ENCODE measurements at regions not wholly inside any gene's neighbourhood (a gene's known extent, or its start where the extent isn't known, plus 50 kb on each side); places are given as distances from the start of the nearest gene placed in this dataset.

DNA sequence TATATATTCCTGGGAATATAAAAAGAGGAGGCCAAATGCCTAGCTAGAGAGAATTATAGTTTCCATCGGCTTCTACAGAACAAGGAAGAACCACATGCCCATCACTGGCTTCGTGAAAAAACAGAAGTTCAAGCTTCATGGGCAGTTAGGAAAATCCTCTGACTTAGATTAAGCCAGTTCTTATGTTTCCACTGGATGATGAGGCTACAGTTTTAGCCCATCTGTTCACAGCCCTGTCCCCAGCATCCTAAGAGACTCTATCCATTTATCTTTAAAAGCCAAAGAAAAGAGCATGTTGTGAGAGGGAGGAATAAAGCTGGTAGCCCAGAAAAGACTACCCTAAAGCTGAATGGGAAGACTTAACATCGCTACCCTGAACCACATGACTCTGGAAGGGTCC lies 285.5 kb upstream of the WWC1 start:
- DNase-seq, result peak; percentile 69 to 94

DNA sequence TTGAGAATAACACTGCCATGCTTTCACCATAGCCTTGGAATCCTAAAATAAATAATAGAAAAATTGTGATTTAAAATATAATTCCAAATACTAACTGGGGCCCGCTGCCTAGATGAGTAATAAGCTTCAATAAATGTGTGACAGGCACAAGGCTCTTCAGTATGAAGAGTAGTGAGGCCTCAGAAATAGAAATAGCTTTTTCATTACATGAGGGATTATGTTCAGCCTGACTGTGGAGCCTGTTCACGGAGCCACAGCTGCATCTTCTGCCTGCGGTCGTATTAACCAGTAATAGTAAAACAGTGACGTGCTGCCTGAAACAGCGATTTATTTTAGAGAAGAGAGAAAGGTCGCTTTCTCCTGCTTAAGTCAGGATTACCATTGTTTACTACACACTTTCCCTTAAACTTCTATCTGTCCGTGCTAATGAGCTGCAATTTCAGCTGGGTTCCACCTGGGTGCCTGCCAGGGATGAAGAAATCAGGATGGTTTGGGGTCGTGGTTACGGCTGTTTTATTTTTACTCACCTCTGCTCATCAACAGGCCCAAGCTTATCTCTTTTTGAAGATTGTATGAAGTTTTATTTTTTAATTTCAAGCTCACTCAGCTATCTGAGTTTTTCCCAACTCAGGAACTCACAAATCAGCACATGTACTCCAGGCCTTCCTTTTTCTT lies 284.9 kb upstream of the WWC1 start:
- peak; percentile 21 to 62 for DNase-seq

DNA sequence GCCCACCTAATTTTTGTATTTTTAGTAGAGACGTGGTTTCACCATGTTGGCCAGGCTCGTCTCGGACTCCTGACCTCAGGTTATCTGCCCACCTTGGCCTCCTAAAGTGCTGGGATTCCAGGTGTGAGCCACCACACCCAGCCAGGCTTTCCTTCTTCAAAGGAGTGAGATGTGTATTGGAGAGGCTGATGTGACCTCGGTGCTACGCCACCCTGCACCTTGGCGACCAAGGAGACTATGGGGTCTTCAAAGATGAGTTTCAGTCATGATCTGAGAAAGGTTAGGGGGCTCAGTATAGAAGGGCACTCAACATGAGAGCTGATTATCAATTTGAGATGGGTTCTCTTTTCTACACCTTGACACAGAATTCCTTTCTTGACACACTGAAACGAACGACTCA lies 284.2 kb upstream of the WWC1 start:
- DNase-seq, result no peak

DNA sequence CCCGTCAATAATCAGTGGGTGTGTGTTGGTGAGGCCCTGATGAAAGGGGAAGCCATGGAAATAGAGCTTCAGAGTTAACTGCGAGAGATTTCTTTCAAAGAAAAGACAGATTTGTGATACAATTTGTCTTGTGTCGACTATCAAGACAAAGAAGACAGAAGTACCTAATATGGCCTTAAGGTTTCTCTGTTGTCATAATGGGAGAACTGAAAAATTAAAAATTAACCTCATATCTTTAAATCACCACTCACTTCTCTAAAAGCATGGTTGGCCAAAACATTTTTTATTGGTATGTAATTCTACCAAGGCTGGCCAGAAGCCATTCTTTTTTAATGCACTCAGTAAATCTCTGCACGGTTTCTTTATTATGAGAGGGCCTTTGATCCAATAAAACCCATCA lies 282.9 kb upstream of the WWC1 start:
- no peak for DNase-seq

DNA sequence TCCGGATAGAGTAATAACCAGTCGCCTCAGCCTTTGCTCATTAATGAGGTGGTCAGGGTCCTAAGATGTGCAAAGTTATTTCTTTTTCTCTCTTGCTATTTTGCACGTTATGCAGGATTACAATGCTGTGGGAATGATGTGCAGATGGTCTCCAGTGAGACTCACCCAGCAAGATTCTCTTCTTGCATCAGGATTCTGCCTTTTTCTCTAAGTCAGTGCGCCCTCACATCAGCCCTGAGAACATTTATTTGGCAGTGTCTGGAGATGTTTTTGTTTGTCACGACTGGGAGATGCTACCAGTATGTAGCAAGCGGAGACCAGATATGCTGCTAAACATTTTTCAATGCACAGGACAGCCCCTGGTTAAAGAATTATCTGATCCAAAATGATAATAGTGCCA lies 280.3 kb upstream of the WWC1 start:
- DNase-seq, result peak in 1 of 2 experiments; percentile 20

DNA sequence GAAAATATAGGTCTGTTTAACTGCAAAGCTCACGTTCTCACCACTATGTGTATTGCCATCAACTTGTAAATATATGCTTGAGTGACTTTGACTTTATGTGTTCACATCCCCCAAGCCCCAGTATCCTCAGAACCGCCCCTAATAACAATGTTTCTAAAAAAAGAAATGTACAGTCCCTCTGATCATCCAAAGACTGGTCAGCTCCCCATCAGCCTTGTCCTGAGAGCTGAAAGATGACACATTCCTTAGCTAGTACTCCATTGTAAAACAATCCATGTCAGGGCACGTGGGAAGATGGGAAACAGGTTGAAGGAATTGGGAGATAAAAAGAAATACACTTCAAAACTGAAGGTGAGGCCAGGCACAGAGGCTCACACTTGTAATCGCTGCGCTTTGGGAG lies 279.4 kb upstream of the WWC1 start:
- DNase-seq, result no peak

DNA sequence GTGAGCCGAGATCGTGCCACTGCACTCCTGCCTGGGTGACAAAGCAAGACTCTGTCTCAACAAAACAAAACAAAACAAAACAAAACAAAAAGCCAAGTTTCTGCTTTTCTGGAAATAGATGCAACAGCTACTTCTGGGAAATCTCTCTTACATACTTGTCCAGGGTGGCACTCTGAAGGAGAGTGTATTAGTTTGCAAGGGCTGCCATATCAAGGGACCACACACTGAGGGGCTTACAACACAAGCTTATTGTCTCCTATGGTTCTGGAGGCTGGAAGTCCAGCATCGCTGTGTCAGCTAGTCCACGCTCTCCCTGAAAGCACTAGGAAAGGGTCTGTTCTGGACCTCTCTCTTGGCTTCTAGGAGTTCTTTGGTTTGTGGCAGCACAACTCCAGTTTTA lies 277.9 kb upstream of the WWC1 start:
- peak in 1 of 2 experiments; percentile 24 for DNase-seq

DNA sequence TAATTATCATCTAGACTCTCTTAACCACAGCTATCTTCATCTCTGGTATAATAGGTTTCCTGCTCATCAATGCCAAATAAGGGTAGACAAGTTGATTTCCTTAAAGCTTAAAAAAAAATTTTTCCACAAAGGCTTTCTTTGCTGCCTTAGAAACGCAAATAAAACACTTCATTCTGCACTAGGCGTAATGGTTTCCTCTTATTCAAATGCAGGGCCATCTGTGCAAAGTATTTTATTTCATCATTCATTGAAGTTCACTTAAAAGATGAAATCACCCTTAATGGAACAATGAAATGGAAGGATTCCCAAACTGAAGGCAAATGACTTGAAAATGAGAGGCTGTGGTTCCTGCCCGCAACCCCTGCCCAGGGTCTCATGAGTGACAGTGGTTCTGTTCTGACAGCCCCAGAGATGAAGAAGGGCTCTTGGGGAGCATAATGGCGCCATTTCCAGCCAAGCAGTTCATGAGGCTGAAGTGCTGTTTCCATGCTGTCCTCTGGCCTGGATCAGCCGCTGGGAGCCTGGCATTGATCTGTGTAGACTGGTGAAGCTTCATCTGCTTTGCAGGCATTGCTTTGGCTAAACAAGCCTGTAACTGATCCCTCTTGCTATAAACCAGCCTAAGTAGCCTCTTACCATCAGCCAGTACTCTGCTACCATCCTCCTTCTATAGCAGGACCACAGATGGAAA lies 276.9 kb upstream of the WWC1 start:
- peak; percentile 88 to 95 for DNase-seq

DNA sequence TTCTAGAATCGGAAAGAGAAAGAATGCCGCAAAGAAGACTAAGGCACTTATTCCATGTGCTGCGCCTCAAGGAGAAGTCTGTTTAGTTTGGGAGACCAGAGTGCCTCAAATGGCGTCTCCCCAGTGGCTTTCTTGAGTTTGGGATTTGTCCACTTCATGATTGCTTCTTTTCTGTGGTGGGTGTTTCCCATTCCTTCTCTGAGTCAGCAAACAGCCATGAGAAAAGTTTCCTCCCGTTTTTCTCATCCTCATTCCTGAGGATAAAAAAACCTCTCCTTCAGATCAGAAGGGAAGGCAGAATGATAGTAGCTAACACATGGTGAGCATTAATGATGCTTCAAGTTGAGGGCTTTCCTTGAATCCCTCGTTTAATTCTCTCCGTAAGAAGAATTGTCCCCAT lies 275.9 kb upstream of the WWC1 start:
- no peak for DNase-seq

DNA sequence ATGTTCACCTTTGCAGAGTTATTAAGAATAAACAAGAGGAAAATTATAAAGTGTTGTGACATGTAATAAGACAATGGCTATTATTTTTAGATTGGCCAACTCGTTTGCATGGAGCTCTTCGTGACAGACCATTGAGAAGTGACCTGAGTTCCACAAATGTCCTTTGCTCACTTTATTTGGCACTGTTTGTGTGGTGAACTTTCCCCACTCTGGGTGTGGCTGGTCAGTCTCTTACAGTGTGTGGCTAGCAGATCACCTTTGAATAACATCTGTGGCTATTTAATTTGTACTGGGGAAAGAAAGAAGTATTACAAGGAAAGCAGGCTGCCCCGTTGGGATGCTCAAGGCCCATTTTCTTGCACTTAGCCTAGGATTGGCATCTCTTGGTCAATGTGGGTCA lies 274.1 kb upstream of the WWC1 start:
- DNase-seq, result no peak

DNA sequence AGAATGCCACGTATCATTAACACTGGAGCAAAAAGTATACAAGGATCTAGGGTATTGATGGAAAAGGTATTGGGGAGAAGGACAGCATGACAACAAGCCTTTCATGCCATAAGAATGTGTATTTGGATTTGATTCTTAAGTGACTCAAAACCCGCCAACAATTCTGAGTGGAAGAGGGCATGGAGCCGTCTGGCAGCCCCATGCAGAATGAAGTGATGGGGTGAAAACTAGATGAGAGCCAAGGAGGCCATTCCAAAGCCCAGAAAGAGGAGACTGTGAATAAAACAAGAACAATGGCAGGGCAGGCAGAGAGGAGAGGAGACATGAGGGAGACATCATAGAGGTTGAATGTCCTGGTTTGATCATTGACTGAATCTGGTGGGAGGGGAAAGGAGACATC lies 272.3 kb upstream of the WWC1 start:
- DNase-seq, result no peak

DNA sequence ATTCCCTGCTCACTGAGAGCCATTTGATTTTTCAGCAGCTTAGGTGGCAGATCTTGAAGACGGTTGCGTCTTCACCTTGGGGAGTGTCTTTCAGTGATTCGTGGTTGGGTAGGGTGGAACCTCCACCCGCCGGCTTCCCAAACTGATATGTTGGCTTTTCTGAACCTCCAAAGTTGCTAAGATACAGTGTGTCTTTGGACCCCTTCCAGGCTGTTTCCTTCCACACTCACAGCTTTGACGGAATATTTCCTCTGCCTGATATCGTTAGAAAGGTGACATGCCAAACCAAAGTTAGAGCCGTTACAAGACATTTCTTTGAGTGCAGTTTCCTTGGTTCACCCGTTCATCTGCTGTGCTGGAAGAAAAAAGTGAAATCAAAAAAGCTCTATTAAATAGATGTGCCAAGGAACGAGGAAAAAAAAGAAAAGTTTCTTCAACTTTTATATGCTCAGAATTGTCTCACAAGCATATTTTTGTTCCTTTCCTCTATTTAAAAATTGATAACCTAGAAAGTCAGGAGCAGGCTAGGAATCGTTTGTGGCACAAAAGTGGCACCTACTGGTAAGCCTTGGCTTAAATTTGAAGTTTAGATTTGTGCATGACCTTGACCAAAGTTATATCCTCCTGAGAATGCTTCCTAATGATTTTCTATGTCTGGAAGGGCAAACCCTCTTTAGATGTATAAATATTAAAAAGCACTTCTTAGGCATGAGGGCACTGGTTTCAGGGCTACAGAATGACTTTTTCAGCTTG lies 270.7 kb upstream of the WWC1 start:
- peak in 1 of 2 experiments; percentile 10 for DNase-seq

DNA sequence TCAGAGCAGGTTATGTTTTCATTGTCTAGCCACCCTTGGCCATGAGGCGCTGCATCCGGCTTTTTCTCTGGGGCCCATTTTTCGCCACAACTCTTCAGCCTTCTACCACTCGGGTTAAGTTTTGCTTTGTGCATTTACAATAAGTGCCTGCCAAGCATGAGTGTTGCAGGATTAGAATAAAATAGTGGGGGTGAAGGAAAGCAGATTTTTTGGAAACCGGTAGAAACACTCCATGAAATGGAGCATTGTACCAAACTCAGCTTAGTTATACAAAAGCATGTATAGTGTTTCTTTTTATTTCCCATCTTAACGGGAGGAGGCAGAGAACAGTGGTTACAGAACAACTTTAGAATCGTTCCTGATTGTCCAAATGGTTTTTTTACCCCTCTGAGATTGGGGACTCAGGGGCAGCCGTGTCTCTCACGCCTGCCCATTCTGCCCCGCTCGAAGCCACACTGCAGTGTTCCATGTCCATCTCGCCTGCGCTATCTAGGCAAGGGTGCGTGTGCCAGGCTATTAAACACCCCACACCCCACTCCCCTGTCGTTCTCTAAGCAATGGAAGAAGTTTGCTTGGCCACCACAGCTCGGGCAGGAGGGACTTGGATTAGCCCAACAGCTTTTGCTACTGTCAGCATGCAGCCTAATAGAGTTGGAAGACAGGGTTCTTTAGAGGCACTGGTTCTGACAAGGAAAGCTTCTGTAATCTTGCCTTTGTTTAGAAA lies 268.8 kb upstream of the WWC1 start:
- DNase-seq, result no peak

DNA sequence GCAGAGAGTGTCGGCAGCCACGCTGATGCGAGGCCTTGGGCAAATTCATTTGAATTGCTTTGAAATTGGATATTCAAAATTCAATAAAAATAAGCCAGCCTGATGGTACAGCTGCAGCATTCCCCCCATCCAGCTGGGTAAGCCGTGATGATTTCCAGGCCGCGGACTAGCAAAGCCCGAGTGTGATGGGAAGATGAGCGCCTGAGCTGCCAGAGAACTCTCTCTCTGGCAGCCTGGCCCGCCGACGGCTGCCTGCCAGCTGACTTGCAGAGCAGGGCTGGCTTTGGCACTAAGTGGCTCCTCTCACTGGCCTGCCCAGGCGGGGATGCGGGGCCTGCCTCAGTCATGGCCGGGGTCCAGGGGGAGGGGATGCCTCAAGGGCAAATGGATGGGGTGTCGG lies 268.3 kb upstream of the WWC1 start:
- DNase-seq, result peak in 1 of 2 experiments; percentile 29

DNA sequence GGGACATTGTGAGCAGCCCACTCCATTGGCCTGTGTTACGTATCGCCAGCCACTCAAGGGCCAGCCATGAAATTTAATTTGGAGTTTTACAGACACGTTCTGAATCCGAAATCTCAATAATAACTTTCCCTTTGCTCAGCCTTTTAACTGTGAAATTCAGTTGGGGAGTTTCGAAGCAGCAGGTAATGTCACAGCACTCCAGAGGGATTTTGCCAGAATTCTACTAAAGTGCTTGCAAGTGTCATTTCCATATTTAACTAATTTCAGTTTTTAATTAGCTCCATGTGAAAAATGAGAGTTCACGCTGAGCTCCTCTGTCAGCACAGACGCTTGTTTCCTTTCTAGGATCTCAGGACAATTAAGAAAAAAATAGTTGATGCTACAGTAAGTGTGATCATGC lies 267.1 kb upstream of the WWC1 start:
- DNase-seq, result no peak

DNA sequence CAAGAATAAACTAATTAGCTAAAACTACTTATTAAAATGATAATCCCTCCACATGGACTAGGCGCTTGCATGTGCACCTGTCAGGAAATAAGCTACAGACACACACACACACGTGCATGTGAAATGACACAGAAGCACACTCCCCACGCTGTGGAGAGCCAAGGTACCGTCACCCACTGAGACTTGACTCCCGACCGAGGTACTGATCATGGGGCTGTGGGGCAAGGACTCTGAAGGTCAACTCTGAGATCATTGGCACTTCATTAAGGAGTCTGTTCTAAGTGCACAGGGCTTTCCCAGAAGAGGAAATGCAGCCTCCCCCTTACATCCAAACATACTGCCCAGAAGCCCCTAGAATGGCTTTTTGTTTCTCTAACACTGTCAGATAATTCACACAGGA lies 264.4 kb upstream of the WWC1 start:
- DNase-seq, result peak; percentile 10 to 44

DNA sequence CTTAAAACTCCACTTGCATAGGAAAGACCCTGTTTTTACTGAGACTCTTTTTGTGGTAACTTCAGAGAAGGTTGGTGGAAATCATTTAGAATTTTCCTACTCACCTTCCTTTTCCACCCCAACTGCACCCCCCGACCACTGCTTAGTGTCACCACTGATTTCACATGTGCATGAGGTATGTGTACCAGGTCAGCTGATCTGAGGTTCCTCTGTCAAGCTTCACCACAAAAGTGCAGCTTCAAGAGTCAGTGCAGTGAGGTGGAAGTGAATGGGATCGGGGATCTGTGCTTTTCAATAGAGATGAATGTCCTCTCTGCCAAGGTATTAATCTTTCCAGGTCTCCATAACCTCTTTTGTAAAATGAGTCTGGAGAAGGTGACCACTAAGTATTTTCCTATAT lies 260.5 kb upstream of the WWC1 start:
- no peak for DNase-seq

DNA sequence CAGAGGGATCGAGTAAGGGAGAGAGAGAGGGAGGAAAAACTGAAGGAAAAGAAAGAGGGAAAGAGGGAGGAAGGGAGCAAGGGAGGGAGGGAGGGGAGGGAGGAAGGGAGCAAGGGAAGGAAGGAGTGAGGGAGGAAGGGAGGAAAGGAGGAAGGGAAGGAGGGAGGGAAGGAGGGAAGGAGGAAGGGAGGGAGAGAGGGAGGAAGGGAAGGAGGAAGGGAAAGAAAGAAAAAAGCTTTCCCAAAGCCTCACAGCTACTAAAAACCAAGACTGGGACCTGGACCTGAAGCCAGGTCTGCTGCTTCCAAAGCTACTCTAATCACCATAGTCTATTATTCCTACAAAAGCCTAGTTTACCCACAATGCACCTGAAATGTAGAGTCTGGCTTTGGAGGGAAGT lies 259.8 kb upstream of the WWC1 start:
- no peak for DNase-seq

DNA sequence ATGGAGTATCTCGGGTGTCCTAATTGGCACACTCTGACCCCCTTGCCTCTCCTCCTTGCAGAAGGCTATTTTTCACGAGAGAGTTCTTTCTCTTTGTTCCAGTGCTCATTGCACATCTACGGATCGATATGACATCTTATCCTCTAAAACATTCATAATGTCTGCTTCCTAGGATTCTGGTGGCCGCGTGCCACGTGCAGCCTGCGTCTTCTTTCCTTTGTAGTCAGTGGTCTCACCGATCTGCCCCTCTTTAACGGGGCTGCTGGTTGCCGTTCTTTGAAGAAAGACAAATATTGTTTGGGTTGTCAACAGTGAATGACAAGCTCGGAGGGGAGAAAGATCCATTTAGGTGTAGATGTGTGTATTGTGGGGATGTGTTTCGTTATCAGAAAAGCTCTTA lies 252.4 kb upstream of the WWC1 start:
- no peak for DNase-seq

DNA sequence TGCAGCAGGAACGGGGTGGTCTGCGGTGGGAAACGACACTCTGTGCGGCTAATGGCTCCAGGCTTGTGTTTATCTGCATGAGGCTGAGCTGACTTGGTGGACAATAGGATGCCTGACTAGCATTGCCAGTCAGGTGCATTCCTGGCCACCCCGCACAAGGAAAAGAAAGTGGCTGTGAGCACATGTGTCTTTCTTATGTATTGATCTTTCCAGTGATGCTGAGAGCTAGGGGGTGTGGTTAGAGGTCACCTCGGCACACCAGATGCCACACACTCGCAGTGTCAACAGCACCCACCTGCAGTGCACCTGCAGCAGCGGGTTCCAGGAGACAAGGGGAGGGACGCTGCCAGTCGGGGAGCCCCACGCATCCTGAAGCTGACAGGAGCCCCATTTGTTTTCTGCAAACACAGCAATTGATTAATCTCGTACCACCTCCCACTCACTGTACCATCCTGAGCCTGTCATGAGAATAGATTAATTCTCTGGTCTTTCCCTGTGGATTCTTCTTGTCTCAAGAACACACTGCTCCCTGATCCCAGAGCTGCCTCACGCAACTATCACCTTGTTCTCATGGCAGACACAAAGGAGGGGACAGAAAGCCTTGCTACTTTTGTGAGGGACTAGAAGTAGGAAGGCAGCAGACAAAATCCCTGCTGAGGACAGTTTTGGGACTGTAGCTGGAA lies 251.7 kb upstream of the WWC1 start:
- DNase-seq, result no peak

DNA sequence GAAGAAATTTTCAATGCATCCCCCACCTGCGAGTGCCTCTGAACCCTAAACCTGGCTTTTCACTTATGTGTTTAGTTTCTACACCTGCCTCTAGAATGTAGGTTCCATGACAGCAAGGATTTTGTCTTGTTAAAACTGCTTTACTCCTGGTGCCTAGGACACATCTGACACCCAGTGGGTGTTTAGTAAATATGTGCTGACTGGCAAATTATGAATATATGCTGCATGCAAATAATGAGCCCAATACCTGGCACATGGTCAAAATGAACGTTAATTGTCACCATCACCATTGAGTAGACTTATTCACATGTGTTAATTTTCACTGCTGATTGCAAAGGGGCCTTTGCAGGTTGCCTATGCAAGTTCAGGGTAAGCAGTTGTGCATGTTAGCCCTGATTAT lies 249.9 kb upstream of the WWC1 start:
- DNase-seq, result no peak

DNA sequence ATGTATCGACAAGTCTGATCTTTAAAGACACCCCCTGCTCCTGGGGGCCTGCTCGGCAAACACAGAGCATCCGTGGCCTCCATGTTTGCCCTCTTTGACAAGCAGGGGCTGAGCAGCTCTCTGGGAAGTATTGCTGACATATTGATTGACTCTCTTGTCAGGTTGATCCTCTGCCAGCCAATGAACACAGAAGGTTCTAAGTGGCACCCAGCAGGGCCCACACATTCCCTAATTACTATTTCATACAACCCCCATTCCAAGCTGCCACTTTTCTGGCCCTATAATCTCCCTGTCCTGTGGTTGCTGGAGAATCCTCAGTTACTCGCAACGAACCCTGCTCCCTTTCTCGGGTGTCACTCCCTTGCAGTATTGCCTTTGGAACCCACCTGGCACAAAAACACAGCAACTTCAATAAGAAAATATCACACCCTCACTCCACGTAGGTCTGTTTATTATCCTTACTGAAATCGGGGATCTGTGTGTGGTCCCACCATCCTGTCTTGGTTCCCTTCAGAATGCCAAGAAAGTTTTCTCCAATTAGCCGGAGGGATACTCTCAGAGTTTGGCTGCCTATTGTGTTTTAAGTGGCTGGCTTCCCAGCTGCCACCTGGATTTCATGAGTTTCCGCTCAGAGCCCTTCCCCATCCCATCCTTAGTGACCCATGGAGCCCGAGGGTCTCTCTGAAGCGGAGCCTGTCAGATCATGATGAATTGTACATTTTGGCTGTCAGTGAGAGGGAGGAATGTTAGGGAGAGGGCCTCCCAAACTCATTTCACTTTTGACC lies 249.0 kb upstream of the WWC1 start:
- DNase-seq, result peak in 1 of 2 experiments; percentile 46

All from NCI-H524 (cell line).